HEK293 (cell line): ENCODE measurements at regions not wholly inside any gene's neighbourhood (a gene's known extent, or its start where the extent isn't known, plus 50 kb on each side); places are given as distances from the start of the nearest gene placed in this dataset.

Experiments
- CTCF ChIA-PET: fragments of 350-600 bp; formaldehyde crosslinking; extraction: SDS; loops from one replicate; lab custom pipeline; 2021; ENCODE audit warnings: antibody characterized with exemption; lab: Yijun Ruan, JAX
- POLR2A ChIA-PET: fragments of 300-600 bp; formaldehyde crosslinking; extraction: SDS; loops from one replicate; lab custom pipeline; 2020; ENCODE audit warnings: antibody characterized with exemption, inconsistent platforms; lab: Yijun Ruan, JAX
- H3K27ac ChIP-seq: fragments of 200-500 bp; sonication (Bioruptor generic); 2 replicates; pipeline ENCODE4 v1.5.1; 2014; ENCODE audit warnings: low read depth, low read length, control low read depth, inconsistent platforms; ENCODE audit errors: extremely low read depth
- H3K36me3 ChIP-seq, 2 experiments: fragments of 200-500 bp in 1 of 2; sonication (Bioruptor generic) in 1 of 2; 1 replicate in 1 of 2; 2 replicates in 1 of 2; pipeline ENCODE4 v1.5.1; 2014 to 2017; ENCODE audit warnings: inconsistent platforms in 2 of 2, low read length in 2 of 2; ENCODE audit not compliant: control insufficient read depth in 2 of 2, insufficient read depth in 1 of 2
- H3K4me1 ChIP-seq: fragments of 200-500 bp; sonication (Bioruptor generic); 2 replicates; pipeline ENCODE4 v1.5.1; 2014; ENCODE audit warnings: mild to moderate bottlenecking, low read length, inconsistent platforms; ENCODE audit not compliant: control insufficient read depth, insufficient read depth
- H3K4me3 ChIP-seq: 2 replicates; pipeline ENCODE4 v1.5.1; 2011; ENCODE audit warnings: low read depth, mild to moderate bottlenecking, control low read depth, low read length, moderate library complexity
- H3K9me3 ChIP-seq: fragments of 200-500 bp; sonication (Bioruptor generic); 2 replicates; pipeline ENCODE4 v1.5.1; 2014; ENCODE audit warnings: low read depth, low read length, inconsistent platforms; ENCODE audit not compliant: control insufficient read depth, insufficient read depth
- KLF10 ChIP-seq: fragments of 450-650 bp; IDR thresholded peaks from 2 replicates; pipeline ENCODE4 v1.5.1; 2018; ENCODE audit warnings: missing biosample characterization, mild to moderate bottlenecking, missing genetic modification characterization
- YY1 ChIP-seq: fragments of 450-650 bp; formaldehyde crosslinking; IDR thresholded peaks from 2 replicates; pipeline ENCODE4 v1.5.1; 2018; ENCODE audit warnings: missing biosample characterization, missing genetic modification characterization
- YY2 ChIP-seq: fragments of 450-650 bp; formaldehyde crosslinking; IDR thresholded peaks from 2 replicates; pipeline ENCODE4 v1.5.1; 2016; ENCODE audit warnings: missing biosample characterization, missing genetic modification characterization
- ZNF174 ChIP-seq: fragments of 450-650 bp; formaldehyde crosslinking; IDR thresholded peaks from 2 replicates; pipeline ENCODE4 v1.5.0; 2017; ENCODE audit warnings: missing biosample characterization, mild to moderate bottlenecking, missing genetic modification characterization
- ZNF184 ChIP-seq: fragments of 450-650 bp; IDR thresholded peaks from 2 replicates; pipeline ENCODE4 v1.5.1; 2018; ENCODE audit warnings: missing biosample characterization, mild to moderate bottlenecking, missing genetic modification characterization
- ZNF292 ChIP-seq: fragments of 450-650 bp; formaldehyde crosslinking; IDR thresholded peaks from 2 replicates; pipeline ENCODE4 v1.5.1; 2016; ENCODE audit warnings: low read depth, missing biosample characterization, missing genetic modification characterization, borderline replicate concordance
- ZNF621 ChIP-seq: fragments of 450-650 bp; formaldehyde crosslinking; IDR thresholded peaks from 2 replicates; pipeline ENCODE4 v1.5.1; 2017; ENCODE audit warnings: missing biosample characterization, missing genetic modification characterization

DNA sequence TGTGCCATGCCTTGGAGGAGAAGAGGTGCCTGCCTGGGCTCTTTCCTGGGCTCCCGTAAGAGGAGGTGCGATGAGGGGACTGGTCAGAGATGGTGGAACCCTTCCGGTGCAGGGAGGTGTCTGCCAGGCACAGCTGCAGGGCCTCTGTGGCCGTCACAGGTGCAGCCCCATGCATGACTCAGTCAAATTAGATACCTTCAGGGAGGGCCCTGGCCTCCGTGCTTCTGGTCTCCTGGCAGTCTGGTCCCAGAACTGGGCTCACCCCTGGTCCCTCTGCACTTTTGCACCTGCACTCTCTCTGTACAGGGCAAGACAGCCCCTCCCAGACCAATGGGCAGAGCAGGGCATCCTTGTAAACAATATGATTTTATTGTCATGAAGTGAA is 49.9 kb upstream of the LRPAP1 start:
- POLR2A ChIA-PET = no interaction called here
- Histone ChIP-seq H3K9me3 (no peaks in the 10 kb centered on the region), H3K4me3 (no peak overlapping the region), H3K27ac (no peak overlapping the region)
- TF ChIP-seq ZNF184 (tag by site-specific recombination) (no peak), KLF10 (tag by site-specific recombination) (no peak), ZNF621 (tag by site-specific recombination) (no peak), YY1 (tag by site-specific recombination) (no peak), ZNF174 (tag by site-specific recombination) (no peak), ZNF292 (tag by site-specific recombination) (no peak), YY2 (tag by site-specific recombination) (no peak)
- TF ChIP-seq, all 188 proteins: peak for 0
- Histone ChIP-seq H3K36me3 (no peaks in the 10 kb centered on the region), H3K4me1 (no peaks in the 10 kb centered on the region)
- CTCF ChIA-PET = no interaction called here
